ENCODE measurements at regions not wholly inside any gene's neighbourhood (a gene's known extent, or its start where the extent isn't known, plus 50 kb on each side); places are given as distances from the start of the nearest gene placed in this dataset.

- Mint-ChIP-seq H3K4me3 (no peak overlapping the region), H3K4me1 (peaks cover 26% of the 10 kb centered on the region), H3K27me3 (ENCODE audit: insufficient read depth) (no peaks in the 10 kb centered on the region), H3K9me3 (peaks cover 2% of the 10 kb centered on the region), H3K36me3 (ENCODE audit: low read depth) (peaks cover 41% of the 10 kb centered on the region), H3K27ac (peak overlapping the region; percentile 23)
- no peak overlapping the region for H3K27ac ChIP-seq (ENCODE audit: low read depth, low read length)
- H3K4me1 ChIP-seq (ENCODE audit: control insufficient read depth, insufficient read depth, low read length) = no peaks in the 10 kb centered on the region
- 92 to 93% methylated on average over 12 of the region's 12 CpGs for WGBS, 2 experiments (ENCODE audit: insufficient coverage in 1 of 2, insufficient read length in 1 of 2)
- H3K27me3 ChIP-seq (ENCODE audit: control insufficient read depth, insufficient read depth, low read length, poor library complexity, severe bottlenecking) = no peaks in the 10 kb centered on the region
- no peak for TF ChIP-seq CTCF (conservative IDR thresholded peaks at IDR 0.05)
- H3K9ac ChIP-seq (ENCODE audit: extremely low read depth, low read length, poor library complexity, severe bottlenecking) = no peak overlapping the region
- H3K9me3 ChIP-seq (ENCODE audit: control insufficient read depth, low read length) = peaks cover 4% of the 10 kb centered on the region
- H3K36me3 ChIP-seq (ENCODE audit: control insufficient read depth, insufficient read depth, low read length) = peaks cover 42% of the 10 kb centered on the region
- no peak for DNase-seq
- no peak overlapping the region for H3K4me3 ChIP-seq (ENCODE audit: low read length)
Observed at GRCh38 chr15:62647202-62647842, 395.2 kb upstream of the TPM1 start.

GRCh38 chr15:62647843-62648505 is 394.6 kb upstream of the TPM1 start:
- H3K36me3 Mint-ChIP-seq (ENCODE audit: low read depth) = peaks cover 47% of the 10 kb centered on the region
- no peaks in the 10 kb centered on the region for H3K4me1 ChIP-seq (ENCODE audit: control insufficient read depth, insufficient read depth, low read length)
- no peak overlapping the region for H3K4me3 Mint-ChIP-seq
- TF ChIP-seq CTCF (conservative IDR thresholded peaks at IDR 0.05) = no peak
- no peak overlapping the region for H3K27ac ChIP-seq (ENCODE audit: low read depth, low read length)
- no peak overlapping the region for H3K27ac Mint-ChIP-seq
- no peak for DNase-seq
- no peak overlapping the region for H3K4me3 ChIP-seq (ENCODE audit: low read length)
- H3K27me3 ChIP-seq (ENCODE audit: control insufficient read depth, insufficient read depth, low read length, poor library complexity, severe bottlenecking) = no peaks in the 10 kb centered on the region
- WGBS, 2 experiments (ENCODE audit: insufficient coverage in 1 of 2, insufficient read length in 1 of 2) = 95 to 97% methylated on average over 4 to 5 of the region's 7 CpGs
- H3K27me3 Mint-ChIP-seq (ENCODE audit: insufficient read depth) = no peaks in the 10 kb centered on the region
- H3K9ac ChIP-seq (ENCODE audit: extremely low read depth, low read length, poor library complexity, severe bottlenecking) = no peak overlapping the region
- H3K36me3 ChIP-seq (ENCODE audit: control insufficient read depth, insufficient read depth, low read length) = peaks cover 49% of the 10 kb centered on the region
- H3K9me3 Mint-ChIP-seq = peaks cover 2% of the 10 kb centered on the region
- peaks cover 26% of the 10 kb centered on the region for H3K4me1 Mint-ChIP-seq
- peaks cover 10% of the 10 kb centered on the region for H3K9me3 ChIP-seq (ENCODE audit: control insufficient read depth, low read length)

- no peak overlapping the region for H3K27ac ChIP-seq (ENCODE audit: low read depth, low read length)
- no peaks in the 10 kb centered on the region for H3K4me1 ChIP-seq (ENCODE audit: control insufficient read depth, insufficient read depth, low read length)
- WGBS, 2 experiments (ENCODE audit: insufficient coverage in 1 of 2, insufficient read length in 1 of 2) = 94 to 97% methylated on average over 3 to 4 of the region's 6 CpGs
- Mint-ChIP-seq H3K27me3 (ENCODE audit: insufficient read depth) (no peaks in the 10 kb centered on the region), H3K4me1 (peaks cover 21% of the 10 kb centered on the region), H3K36me3 (ENCODE audit: low read depth) (peaks cover 54% of the 10 kb centered on the region), H3K27ac (no peak overlapping the region), H3K9me3 (peaks cover 4% of the 10 kb centered on the region), H3K4me3 (no peak overlapping the region)
- no peak overlapping the region for H3K9ac ChIP-seq (ENCODE audit: extremely low read depth, low read length, poor library complexity, severe bottlenecking)
- peak; percentile 67 for TF ChIP-seq CTCF (conservative IDR thresholded peaks at IDR 0.05)
- H3K27me3 ChIP-seq (ENCODE audit: control insufficient read depth, insufficient read depth, low read length, poor library complexity, severe bottlenecking) = no peaks in the 10 kb centered on the region
- H3K36me3 ChIP-seq (ENCODE audit: control insufficient read depth, insufficient read depth, low read length) = peaks cover 57% of the 10 kb centered on the region
- no peak overlapping the region for H3K4me3 ChIP-seq (ENCODE audit: low read length)
- DNase-seq = no peak
- peaks cover 18% of the 10 kb centered on the region for H3K9me3 ChIP-seq (ENCODE audit: control insufficient read depth, low read length)
Observed at GRCh38 chr15:62648954-62649353, 393.6 kb upstream of the TPM1 start.

All from endodermal cell (in vitro differentiated cells).